ENCODE measurements at regions not wholly inside any gene's neighbourhood (a gene's known extent, or its start where the extent isn't known, plus 50 kb on each side); places are given as distances from the start of the nearest gene placed in this dataset.

- 95 to 97% methylated on average over 2 of the region's 2 CpGs for WGBS, 2 experiments
- H3K9me3 ChIP-seq (ENCODE audit: control insufficient read depth, low read length): no peaks in the 10 kb centered on the region
- H3K4me3 ChIP-seq (ENCODE audit: insufficient read depth, low read depth, low read length): no peak overlapping the region
- H3K27me3 ChIP-seq (ENCODE audit: control insufficient read depth, insufficient read depth, low read length, poor library complexity, severe bottlenecking): no peaks in the 10 kb centered on the region
- H3K36me3 ChIP-seq (ENCODE audit: control insufficient read depth, insufficient read depth, low read length): no peaks in the 10 kb centered on the region
- no peaks in the 10 kb centered on the region for H3K4me1 ChIP-seq (ENCODE audit: control insufficient read depth, insufficient read depth, low read length)
- H3K27ac ChIP-seq (ENCODE audit: insufficient read depth, low read depth, low read length, poor library complexity, severe bottlenecking): no peak overlapping the region
Observed at GRCh38 chr1:78434351-78434750, 56.4 kb upstream of the PTGFR start.

GRCh38 chr1:78436961-78437360 lies 53.8 kb upstream of the PTGFR start:
- 88% methylated on average over 1 of the region's 1 CpG; no CpG with 5 or more reads in 1 of the 2 experiments for WGBS, 2 experiments
- no peaks in the 10 kb centered on the region for H3K27me3 ChIP-seq (ENCODE audit: control insufficient read depth, insufficient read depth, low read length, poor library complexity, severe bottlenecking)
- no peaks in the 10 kb centered on the region for H3K4me1 ChIP-seq (ENCODE audit: control insufficient read depth, insufficient read depth, low read length)
- no peaks in the 10 kb centered on the region for H3K9me3 ChIP-seq (ENCODE audit: control insufficient read depth, low read length)
- H3K4me3 ChIP-seq (ENCODE audit: insufficient read depth, low read depth, low read length): no peak overlapping the region
- H3K27ac ChIP-seq (ENCODE audit: insufficient read depth, low read depth, low read length, poor library complexity, severe bottlenecking): no peak overlapping the region
- H3K36me3 ChIP-seq (ENCODE audit: control insufficient read depth, insufficient read depth, low read length): no peaks in the 10 kb centered on the region

- no peaks in the 10 kb centered on the region for H3K9me3 ChIP-seq (ENCODE audit: control insufficient read depth, low read length)
- WGBS, 2 experiments: 67 to 69% methylated on average over 4 to 5 of the region's 5 CpGs
- no peaks in the 10 kb centered on the region for H3K36me3 ChIP-seq (ENCODE audit: control insufficient read depth, insufficient read depth, low read length)
- H3K27ac ChIP-seq (ENCODE audit: insufficient read depth, low read depth, low read length, poor library complexity, severe bottlenecking): no peak overlapping the region
- H3K4me3 ChIP-seq (ENCODE audit: insufficient read depth, low read depth, low read length): no peak overlapping the region
- no peaks in the 10 kb centered on the region for H3K4me1 ChIP-seq (ENCODE audit: control insufficient read depth, insufficient read depth, low read length)
- no peaks in the 10 kb centered on the region for H3K27me3 ChIP-seq (ENCODE audit: control insufficient read depth, insufficient read depth, low read length, poor library complexity, severe bottlenecking)
Observed at GRCh38 chr1:78437396-78437795, 53.4 kb upstream of the PTGFR start.

- no peak overlapping the region for H3K4me3 ChIP-seq (ENCODE audit: insufficient read depth, low read depth, low read length)
- no peaks in the 10 kb centered on the region for H3K27me3 ChIP-seq (ENCODE audit: control insufficient read depth, insufficient read depth, low read length, poor library complexity, severe bottlenecking)
- H3K27ac ChIP-seq (ENCODE audit: insufficient read depth, low read depth, low read length, poor library complexity, severe bottlenecking): no peak overlapping the region
- whole genome bisulfite sequencing, 2 experiments: 71 to 92% methylated on average over 1 of the region's 1 CpG
- no peaks in the 10 kb centered on the region for H3K9me3 ChIP-seq (ENCODE audit: control insufficient read depth, low read length)
- H3K4me1 ChIP-seq (ENCODE audit: control insufficient read depth, insufficient read depth, low read length): no peaks in the 10 kb centered on the region
- H3K36me3 ChIP-seq (ENCODE audit: control insufficient read depth, insufficient read depth, low read length): no peaks in the 10 kb centered on the region
Observed at GRCh38 chr1:78437941-78438340, 52.8 kb upstream of the PTGFR start.

DNA sequence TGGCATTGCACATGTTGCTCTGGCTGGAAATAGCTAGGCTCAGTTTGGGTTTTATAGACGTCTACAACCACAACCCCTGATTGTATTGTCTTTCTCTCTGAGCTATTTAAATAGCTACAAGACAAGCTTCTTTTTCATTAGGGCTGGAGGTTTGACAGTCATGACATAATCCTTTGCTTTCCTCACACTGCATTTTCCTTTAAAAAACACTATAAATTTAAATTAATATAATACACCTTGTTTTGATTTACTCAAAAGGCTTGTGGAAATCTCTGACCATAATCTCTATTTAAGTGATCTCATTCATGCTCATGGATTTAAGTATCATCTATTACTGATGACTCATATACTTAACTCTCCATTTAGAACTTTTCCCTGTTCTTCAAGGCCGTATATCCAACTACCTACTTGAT lies 50.4 kb upstream of the PTGFR start:
- Histone ChIP-seq H3K4me1 (ENCODE audit: control insufficient read depth, insufficient read depth, low read length) (no peaks in the 10 kb centered on the region), H3K36me3 (ENCODE audit: control insufficient read depth, insufficient read depth, low read length) (no peaks in the 10 kb centered on the region), H3K27ac (ENCODE audit: insufficient read depth, low read depth, low read length, poor library complexity, severe bottlenecking) (no peak overlapping the region), H3K27me3 (ENCODE audit: control insufficient read depth, insufficient read depth, low read length, poor library complexity, severe bottlenecking) (no peaks in the 10 kb centered on the region), H3K9me3 (ENCODE audit: control insufficient read depth, low read length) (no peaks in the 10 kb centered on the region), H3K4me3 (ENCODE audit: insufficient read depth, low read depth, low read length) (no peak overlapping the region)
- 50 to 82% methylated on average over 1 to 2 of the region's 2 CpGs for WGBS, 2 experiments

Data from ectodermal cell (in vitro differentiated cells).